ENCODE measurements at regions not wholly inside any gene's neighbourhood (a gene's known extent, or its start where the extent isn't known, plus 50 kb on each side); places are given as distances from the start of the nearest gene placed in this dataset.
A peak's percentile ranks its signal among the peaks of the same experiment; 100 is the strongest.

DNA sequence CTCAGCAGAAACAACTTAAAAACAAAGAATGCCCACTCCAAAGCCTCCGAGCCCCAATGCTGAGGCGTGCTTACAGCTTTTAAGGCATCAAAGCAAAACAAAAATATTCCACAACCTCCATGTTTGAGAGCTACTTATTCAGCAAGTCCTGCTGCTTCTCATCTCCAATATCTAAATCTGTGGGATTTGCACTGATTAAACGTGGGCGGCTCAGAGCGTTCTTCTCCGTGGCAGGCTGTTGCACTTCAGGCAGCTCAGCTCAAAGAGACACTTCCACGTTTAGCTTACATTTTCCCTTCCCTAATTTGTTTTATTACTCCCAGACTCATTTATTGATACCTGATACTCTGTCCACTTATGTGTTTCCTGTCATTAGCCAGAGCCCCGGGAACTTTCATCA, 282.6 kb upstream of the MCTP2 start:
- H3K4me1 Mint-ChIP-seq: no peaks in the 10 kb centered on the region
- WGBS (ENCODE audit: insufficient coverage): 81% methylated on average over 7 of the region's 8 CpGs
- CTCF ChIA-PET: no interaction called here

DNA sequence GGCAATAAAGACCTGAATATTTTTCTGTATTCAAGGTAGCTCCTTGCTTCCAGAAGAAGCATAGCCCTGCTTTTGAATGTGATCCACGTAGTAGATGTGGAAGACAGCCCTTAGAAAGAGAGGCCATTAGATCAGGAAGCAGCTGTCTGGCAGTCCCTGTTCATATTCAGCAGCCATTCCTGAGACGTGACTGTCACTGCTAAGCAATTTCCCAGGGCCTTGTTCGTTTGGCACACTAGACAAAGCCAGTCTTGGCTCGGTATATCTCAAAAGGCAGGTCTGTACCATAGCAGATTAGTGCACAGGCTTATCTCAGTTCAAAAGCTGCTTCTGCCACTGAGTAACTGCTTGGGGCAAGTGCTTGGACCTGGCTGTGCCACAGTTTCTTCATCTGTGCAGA, 287.8 kb upstream of the MCTP2 start:
- CTCF ChIA-PET: no interaction called here
- DNase-seq (no peak), ATAC-seq (replicated peaks in 1 of 4) (no peak)
- Mint-ChIP-seq H3K36me3 (no peaks in the 10 kb centered on the region), H3K4me3 (no peak overlapping the region), H3K9me3 (peaks cover 0 to 3% (median 0%) of the 10 kb centered on the region in 3 donors), H3K27ac (no peak overlapping the region), H3K27me3 (peaks cover 0 to 6% of the 10 kb centered on the region in 2 donors), H3K4me1 (no peaks in the 10 kb centered on the region)
- POLR2A ChIA-PET: no interaction called here
- no peaks in the 10 kb centered on the region for H3K9me3 ChIP-seq
- no peak overlapping the region for H3K4me3 ChIP-seq (ENCODE audit: control insufficient read depth in 1 of 2, extremely low read depth in 1 of 2, low read length in 1 of 2)
- H3K27me3 ChIP-seq (replicated peaks in 1 of 2; ENCODE audit: control insufficient read depth in 2 of 2, extremely low read depth in 1 of 2, insufficient read depth in 2 of 2, low read length in 1 of 2): no peaks in the 10 kb centered on the region
- no peaks in the 10 kb centered on the region for H3K4me1 ChIP-seq (ENCODE audit: control insufficient read depth in 1 of 2, extremely low read depth in 1 of 2, insufficient read depth in 2 of 2, low read length in 2 of 2)
- H3K36me3 ChIP-seq (ENCODE audit: control insufficient read depth in 2 of 2, extremely low read depth in 1 of 2, insufficient read depth in 1 of 2, low read length in 1 of 2): no peaks in the 10 kb centered on the region
- 69% methylated on average over 4 of the region's 4 CpGs for WGBS (ENCODE audit: insufficient coverage)
- no peak overlapping the region for H3K27ac ChIP-seq (ENCODE audit: low read length)

More for the DNA sequence above, 282.6 kb upstream of the MCTP2 start:
- Mint-ChIP-seq H3K27ac (no peak overlapping the region), H3K36me3 (no peaks in the 10 kb centered on the region), H3K9me3 (peaks cover 0 to 3% (median 0%) of the 10 kb centered on the region in 3 donors), H3K4me3 (no peak overlapping the region), H3K27me3 (peaks cover 6 to 10% of the 10 kb centered on the region in 2 donors)
- Histone ChIP-seq H3K36me3 (ENCODE audit: control insufficient read depth in 2 of 2, extremely low read depth in 1 of 2, insufficient read depth in 1 of 2, low read length in 1 of 2) (no peaks in the 10 kb centered on the region), H3K9me3 (no peaks in the 10 kb centered on the region), H3K27me3 (replicated peaks in 1 of 2; ENCODE audit: control insufficient read depth in 2 of 2, extremely low read depth in 1 of 2, insufficient read depth in 2 of 2, low read length in 1 of 2) (no peaks in the 10 kb centered on the region), H3K27ac (ENCODE audit: low read length) (no peak overlapping the region), H3K4me3 (ENCODE audit: control insufficient read depth in 1 of 2, extremely low read depth in 1 of 2, low read length in 1 of 2) (no peak overlapping the region), H3K4me1 (ENCODE audit: control insufficient read depth in 1 of 2, extremely low read depth in 1 of 2, insufficient read depth in 2 of 2, low read length in 2 of 2) (no peaks in the 10 kb centered on the region)
- ATAC-seq (replicated peaks in 1 of 4) (no peak), DNase-seq (no peak)
- POLR2A ChIA-PET: no interaction called here

DNA sequence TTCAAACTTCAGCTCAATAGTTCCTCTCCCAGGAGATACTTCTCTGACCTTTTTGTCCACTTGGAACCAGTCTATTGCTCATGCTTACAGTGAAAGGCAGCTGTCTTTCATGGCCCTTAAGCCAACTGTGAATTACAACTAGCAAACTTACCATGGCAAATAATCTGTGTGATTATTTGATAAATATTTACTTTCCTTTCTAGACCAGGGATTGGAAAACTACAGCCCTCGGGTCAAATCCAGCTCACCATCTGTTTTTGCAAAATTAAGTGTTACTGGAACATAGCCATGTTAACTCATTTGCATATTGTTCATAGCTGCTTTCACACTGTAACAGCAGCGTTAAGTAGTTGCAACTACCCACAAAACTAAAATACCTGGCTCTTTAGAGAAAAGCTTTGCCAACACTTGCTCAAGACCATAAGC, 289.1 kb upstream of the MCTP2 start:
- ChIA-PET POLR2A (no interaction called here), CTCF (no interaction called here)

DNA sequence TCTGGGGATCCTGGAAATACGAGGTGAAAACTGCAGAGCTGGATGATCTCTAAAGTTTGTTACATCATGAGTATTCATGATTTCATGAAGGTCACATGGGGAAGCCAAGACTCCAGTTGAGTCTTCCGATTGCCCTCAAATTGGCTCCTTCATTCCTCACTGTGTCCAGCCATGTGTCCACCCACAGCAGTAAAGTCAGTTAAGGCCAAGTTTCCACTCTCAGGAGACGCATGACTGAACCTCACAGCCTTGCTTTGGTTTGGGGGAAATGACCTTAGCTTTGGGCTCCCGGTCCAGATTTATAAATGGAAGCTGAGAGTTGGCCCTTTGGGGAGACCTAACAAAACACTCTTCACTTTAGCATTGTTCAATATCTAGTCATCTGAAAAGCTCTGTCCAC, 289.7 kb upstream of the MCTP2 start:
- no peaks in the 10 kb centered on the region for H3K36me3 Mint-ChIP-seq
- H3K27ac Mint-ChIP-seq: no peak overlapping the region
- Histone ChIP-seq H3K4me1 (ENCODE audit: control insufficient read depth in 1 of 2, extremely low read depth in 1 of 2, insufficient read depth in 2 of 2, low read length in 2 of 2) (no peaks in the 10 kb centered on the region), H3K9me3 (no peaks in the 10 kb centered on the region), H3K4me3 (ENCODE audit: control insufficient read depth in 1 of 2, extremely low read depth in 1 of 2, low read length in 1 of 2) (no peak overlapping the region), H3K36me3 (ENCODE audit: control insufficient read depth in 2 of 2, extremely low read depth in 1 of 2, insufficient read depth in 1 of 2, low read length in 1 of 2) (no peaks in the 10 kb centered on the region), H3K27me3 (replicated peaks in 1 of 2; ENCODE audit: control insufficient read depth in 2 of 2, extremely low read depth in 1 of 2, insufficient read depth in 2 of 2, low read length in 1 of 2) (no peaks in the 10 kb centered on the region), H3K27ac (ENCODE audit: low read length) (no peak overlapping the region)
- POLR2A ChIA-PET: no interaction called here
- peaks cover 0 to 3% (median 0%) of the 10 kb centered on the region in 3 donors for H3K9me3 Mint-ChIP-seq
- 82% methylated on average over 2 of the region's 4 CpGs for WGBS (ENCODE audit: insufficient coverage)
- no peaks in the 10 kb centered on the region for H3K4me1 Mint-ChIP-seq
- CTCF ChIA-PET: no interaction called here
- DNase-seq (no peak), ATAC-seq (replicated peaks in 1 of 4) (no peak)
- H3K27me3 Mint-ChIP-seq: peaks cover 3 to 6% of the 10 kb centered on the region in 2 donors
- H3K4me3 Mint-ChIP-seq: no peak overlapping the region

More for the DNA sequence above, 289.1 kb upstream of the MCTP2 start:
- H3K4me1 Mint-ChIP-seq: no peaks in the 10 kb centered on the region
- H3K36me3 Mint-ChIP-seq: no peaks in the 10 kb centered on the region
- Histone ChIP-seq H3K27ac (ENCODE audit: low read length) (no peak overlapping the region), H3K4me1 (ENCODE audit: control insufficient read depth in 1 of 2, extremely low read depth in 1 of 2, insufficient read depth in 2 of 2, low read length in 2 of 2) (no peaks in the 10 kb centered on the region), H3K9me3 (no peaks in the 10 kb centered on the region), H3K36me3 (ENCODE audit: control insufficient read depth in 2 of 2, extremely low read depth in 1 of 2, insufficient read depth in 1 of 2, low read length in 1 of 2) (no peaks in the 10 kb centered on the region), H3K4me3 (ENCODE audit: control insufficient read depth in 1 of 2, extremely low read depth in 1 of 2, low read length in 1 of 2) (no peak overlapping the region), H3K27me3 (replicated peaks in 1 of 2; ENCODE audit: control insufficient read depth in 2 of 2, extremely low read depth in 1 of 2, insufficient read depth in 2 of 2, low read length in 1 of 2) (no peaks in the 10 kb centered on the region)
- WGBS (ENCODE audit: insufficient coverage): 33% methylated on average over 1 of the region's 2 CpGs
- DNase-seq: no peak
- no peak overlapping the region for H3K27ac Mint-ChIP-seq
- ATAC-seq (replicated peaks in 1 of 4): no peak
- H3K9me3 Mint-ChIP-seq: peaks cover 0 to 3% (median 0%) of the 10 kb centered on the region in 3 donors
- peaks cover 3 to 6% of the 10 kb centered on the region in 2 donors for H3K27me3 Mint-ChIP-seq
- no peak overlapping the region for H3K4me3 Mint-ChIP-seq

DNA sequence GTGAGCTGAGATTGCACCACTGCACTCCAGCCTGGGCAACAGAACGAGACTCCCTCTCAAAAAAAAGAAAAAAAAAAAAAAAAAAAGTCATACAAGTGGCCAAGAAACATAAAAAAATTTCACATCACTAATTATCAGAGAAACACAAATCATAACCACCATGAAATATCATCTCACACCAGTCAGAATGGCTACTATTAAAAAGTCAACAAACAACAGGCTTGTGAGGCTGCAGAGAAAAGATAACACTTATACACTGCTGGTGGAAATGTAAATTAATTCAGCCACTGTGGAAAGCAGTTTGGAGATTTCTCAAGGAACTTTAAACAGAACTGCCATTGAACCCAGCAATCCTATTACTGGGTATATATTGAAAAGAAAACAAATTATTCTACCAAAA, 291.1 kb upstream of the MCTP2 start:
- WGBS (ENCODE audit: insufficient coverage): no CpG with 5 or more reads among the region's 1 CpG
- no peaks in the 10 kb centered on the region for H3K36me3 ChIP-seq (ENCODE audit: control insufficient read depth in 2 of 2, extremely low read depth in 1 of 2, insufficient read depth in 1 of 2, low read length in 1 of 2)
- ChIA-PET POLR2A (no interaction called here), CTCF (no interaction called here)
- no peaks in the 10 kb centered on the region for H3K4me1 ChIP-seq (ENCODE audit: control insufficient read depth in 1 of 2, extremely low read depth in 1 of 2, insufficient read depth in 2 of 2, low read length in 2 of 2)
- Mint-ChIP-seq H3K4me3 (no peak overlapping the region), H3K36me3 (no peaks in the 10 kb centered on the region), H3K4me1 (no peaks in the 10 kb centered on the region), H3K9me3 (peaks cover 0 to 3% (median 0%) of the 10 kb centered on the region in 3 donors), H3K27ac (no peak overlapping the region), H3K27me3 (peaks cover 3% of the 10 kb centered on the region in 2 donors)
- H3K9me3 ChIP-seq: no peaks in the 10 kb centered on the region
- no peak overlapping the region for H3K27ac ChIP-seq (ENCODE audit: low read length)
- no peak overlapping the region for H3K4me3 ChIP-seq (ENCODE audit: control insufficient read depth in 1 of 2, extremely low read depth in 1 of 2, low read length in 1 of 2)
- DNase-seq (no peak), ATAC-seq (replicated peaks in 1 of 4) (no peak)
- no peaks in the 10 kb centered on the region for H3K27me3 ChIP-seq (replicated peaks in 1 of 2; ENCODE audit: control insufficient read depth in 2 of 2, extremely low read depth in 1 of 2, insufficient read depth in 2 of 2, low read length in 1 of 2)

DNA sequence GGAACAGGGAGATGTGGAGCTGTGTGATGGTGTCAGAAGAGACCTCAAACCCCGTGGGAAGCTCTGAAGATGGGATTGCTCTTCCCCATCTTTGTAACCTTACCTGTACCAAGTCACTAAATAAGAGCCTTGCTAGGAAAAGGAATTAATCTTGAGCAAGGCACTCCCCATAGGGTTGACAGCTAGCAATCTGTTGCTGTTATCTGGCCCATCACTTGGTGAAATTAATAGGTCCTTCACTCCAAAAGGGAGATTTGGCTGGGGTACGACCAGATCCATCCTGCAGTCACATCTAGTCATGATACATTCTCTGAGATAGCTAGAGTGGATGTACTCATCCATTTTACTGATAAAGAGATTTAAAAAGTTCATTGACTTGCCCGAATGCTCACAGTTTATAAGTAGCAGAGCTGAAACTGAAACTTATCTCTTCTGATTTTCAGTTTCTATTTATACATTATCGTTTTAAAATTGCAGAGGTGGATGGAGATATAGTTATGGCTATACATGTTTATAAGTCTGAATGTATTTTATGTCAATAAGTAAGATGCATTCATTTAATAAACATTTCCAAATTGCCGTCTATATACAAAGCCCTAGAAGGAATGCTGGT, 299.1 kb upstream of the MCTP2 start:
- no peaks in the 10 kb centered on the region for H3K27me3 Mint-ChIP-seq
- H3K36me3 Mint-ChIP-seq: no peaks in the 10 kb centered on the region
- Histone ChIP-seq H3K27ac (ENCODE audit: low read length) (no peak overlapping the region), H3K9me3 (no peaks in the 10 kb centered on the region), H3K4me3 (ENCODE audit: control insufficient read depth in 1 of 2, extremely low read depth in 1 of 2, low read length in 1 of 2) (no peak overlapping the region), H3K36me3 (ENCODE audit: control insufficient read depth in 2 of 2, extremely low read depth in 1 of 2, insufficient read depth in 1 of 2, low read length in 1 of 2) (no peaks in the 10 kb centered on the region), H3K27me3 (replicated peaks in 1 of 2; ENCODE audit: control insufficient read depth in 2 of 2, extremely low read depth in 1 of 2, insufficient read depth in 2 of 2, low read length in 1 of 2) (no peaks in the 10 kb centered on the region), H3K4me1 (ENCODE audit: control insufficient read depth in 1 of 2, extremely low read depth in 1 of 2, insufficient read depth in 2 of 2, low read length in 2 of 2) (no peaks in the 10 kb centered on the region)
- POLR2A ChIA-PET: no interaction called here
- WGBS (ENCODE audit: insufficient coverage): no CpG with 5 or more reads among the region's 5 CpGs
- H3K4me3 Mint-ChIP-seq: peak overlapping the region in 1 of 3 donors; percentile 1
- peaks cover 0 to 8% (median 8%) of the 10 kb centered on the region in 3 donors for H3K4me1 Mint-ChIP-seq
- no peak for ATAC-seq (replicated peaks in 1 of 4)
- DNase-seq: no peak
- no peak overlapping the region for H3K27ac Mint-ChIP-seq
- no peaks in the 10 kb centered on the region for H3K9me3 Mint-ChIP-seq
- CTCF ChIA-PET: no interaction called here

Measured in T-cell (primary cell).